ENCODE measurements at regions not wholly inside any gene's neighbourhood (a gene's known extent, or its start where the extent isn't known, plus 50 kb on each side); places are given as distances from the start of the nearest gene placed in this dataset.
"Not testable (repeated sequence)": the region's sequence is repeated elsewhere in the genome, so short reads cannot be mapped to it uniquely, and the experiment has no call there.

DNA sequence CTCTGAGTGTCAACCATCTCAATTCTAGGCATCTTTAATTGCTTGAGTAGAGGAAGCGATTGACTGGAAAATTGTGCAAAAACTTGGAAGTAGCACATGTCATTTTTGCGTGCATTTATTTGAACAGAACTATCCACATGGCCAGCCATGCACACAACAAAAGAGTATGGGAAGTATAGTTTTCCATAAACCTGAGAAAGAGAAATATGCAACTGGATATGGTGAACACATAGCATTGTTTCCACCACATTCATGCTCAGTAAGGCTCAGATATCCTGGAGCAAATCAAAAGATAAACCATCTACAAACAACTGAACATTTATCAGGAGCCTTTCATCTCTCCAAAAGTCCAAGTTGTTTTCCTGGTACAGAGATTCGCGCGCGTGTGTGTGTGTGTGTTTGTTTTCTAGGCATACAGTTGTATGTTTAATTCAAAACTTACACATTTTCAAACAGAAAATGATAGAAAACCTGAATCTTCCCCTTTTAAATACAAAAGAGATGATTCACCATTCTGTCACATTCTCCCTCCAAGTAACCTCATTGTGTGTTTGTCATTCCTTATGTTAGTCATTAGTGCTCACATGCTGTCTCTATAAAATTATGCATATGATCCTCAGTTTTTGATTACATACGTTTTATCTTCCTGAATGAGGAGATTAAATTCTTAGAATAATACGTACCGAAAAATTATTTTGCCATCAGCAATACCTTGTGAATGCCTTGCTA lies 780.4 kb upstream of the NRXN1 start:
- no peak for ATAC-seq

DNA sequence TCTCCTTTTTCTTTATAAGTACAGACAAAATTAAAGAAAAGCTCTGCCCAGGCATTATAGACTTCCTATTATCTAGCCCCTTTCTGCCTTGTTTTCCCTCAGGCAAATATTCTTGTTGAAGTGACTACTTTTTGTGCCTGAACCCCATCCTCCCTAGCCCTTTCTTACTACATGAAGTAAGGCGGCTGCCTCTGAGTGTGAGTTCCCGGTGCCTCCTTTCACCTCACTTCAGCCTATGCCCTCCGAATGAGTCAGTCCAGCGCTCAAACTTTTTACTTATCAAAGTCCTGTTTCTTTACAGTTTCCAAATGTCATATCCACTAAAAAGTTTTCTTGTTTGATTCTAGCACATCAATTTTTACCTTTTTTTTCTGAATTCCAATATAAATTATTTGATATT lies 778.3 kb upstream of the NRXN1 start:
- ATAC-seq: no peak

DNA sequence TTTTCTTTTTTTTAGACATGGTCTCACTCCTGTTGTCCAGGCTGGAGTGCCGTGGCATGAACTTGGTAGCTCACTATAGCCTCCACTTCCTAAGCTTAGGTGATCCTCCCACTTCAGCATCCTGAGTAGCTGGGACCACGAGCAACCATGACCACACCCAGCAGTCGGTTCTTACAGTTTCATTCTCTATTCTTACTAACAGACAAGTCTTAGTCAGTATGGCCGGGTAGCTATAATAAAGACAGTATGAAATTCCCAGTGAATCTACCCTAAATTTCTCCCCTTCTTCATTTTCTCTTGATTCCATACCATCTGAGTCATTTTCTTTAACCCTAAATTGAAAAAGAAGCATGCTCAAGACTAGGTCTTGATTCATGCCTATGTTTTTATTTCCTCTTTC lies 775.3 kb upstream of the NRXN1 start:
- ATAC-seq: no peak

DNA sequence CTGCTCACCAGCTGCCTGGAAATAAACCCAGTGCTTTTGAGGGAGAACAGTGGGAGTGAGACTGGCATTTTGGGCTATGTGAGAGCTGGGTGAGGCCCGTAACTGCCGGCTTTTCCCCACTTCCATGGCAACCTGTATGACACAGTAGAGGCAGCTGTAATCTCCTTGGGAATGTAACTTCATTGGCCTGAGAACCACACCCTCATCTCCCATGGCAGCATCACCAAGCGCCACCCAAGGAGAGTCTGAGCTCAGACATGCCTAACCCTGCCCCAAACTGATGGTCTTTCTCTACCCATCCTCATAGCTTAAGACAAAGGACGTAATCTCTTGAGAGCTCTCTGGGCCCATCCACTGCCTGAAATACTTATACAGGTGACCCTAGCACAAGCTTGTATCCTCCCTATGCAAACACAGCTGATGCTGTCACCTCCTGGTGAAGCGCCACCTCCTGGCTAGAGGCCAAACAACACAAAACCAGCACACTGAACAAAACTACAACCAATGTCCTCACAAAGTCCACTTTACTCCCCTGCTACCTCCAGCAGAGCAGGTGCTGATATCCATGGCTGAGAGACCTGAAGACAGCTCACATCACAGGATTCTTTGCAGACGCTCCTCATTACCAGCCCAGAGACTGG lies 763.4 kb upstream of the NRXN1 start:
- no peak for ATAC-seq

DNA sequence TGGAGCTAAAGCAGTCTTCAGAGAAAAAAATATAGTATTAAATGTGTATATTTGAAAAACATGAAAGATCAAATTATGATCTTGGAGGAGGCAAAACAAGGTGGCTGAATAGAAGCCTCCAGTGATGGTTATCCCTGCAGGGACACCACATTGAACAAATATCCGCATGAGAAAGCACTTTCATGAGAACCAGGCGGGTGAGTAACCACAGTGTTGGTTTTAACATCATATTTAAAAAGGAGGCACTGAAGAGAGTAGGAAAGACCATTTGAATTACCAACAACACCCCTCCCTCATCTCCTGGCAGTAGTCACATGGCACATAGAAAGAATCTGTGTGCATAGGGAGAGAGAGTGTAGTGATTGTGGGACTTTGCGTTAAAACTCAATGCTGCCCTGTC lies 759.6 kb upstream of the NRXN1 start:
- no peak for ATAC-seq

DNA sequence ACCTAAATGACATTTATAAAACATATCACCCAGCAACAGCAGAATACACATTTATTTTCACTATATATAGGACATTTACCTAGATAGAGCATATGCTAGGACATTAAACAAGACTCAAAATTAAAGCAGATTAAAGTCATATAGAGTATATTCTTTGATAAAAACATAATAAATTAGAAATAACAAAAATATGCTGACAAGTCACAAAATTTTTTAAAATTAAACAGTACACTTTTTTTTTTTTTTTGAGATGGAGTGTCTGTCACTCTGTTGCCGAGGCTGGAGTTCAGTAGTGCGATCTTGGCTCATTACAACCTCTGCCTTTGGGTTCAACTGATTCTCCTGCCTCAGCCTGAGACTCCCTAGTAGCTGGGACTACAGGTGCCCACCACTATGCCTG lies 758.9 kb upstream of the NRXN1 start:
- no peak for ATAC-seq

DNA sequence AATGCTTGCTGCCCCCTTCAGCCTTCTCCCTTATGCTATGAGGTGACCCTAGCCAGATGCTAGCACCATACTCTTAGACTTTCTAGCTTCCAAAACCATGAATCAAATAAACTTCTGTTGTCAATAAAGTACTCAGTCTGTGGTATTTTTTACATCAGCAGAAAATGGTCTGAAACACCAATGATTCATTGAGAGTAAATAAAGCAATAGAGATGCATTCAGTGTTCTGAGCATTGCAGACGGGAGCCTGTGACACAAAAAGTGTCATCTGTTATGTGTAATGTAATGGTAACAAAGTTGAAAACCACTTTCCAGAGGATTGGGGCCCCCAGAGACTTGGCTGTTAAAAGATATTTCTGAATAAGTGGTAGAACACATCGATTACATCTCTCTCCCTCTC lies 758.0 kb upstream of the NRXN1 start:
- no peak for ATAC-seq

DNA sequence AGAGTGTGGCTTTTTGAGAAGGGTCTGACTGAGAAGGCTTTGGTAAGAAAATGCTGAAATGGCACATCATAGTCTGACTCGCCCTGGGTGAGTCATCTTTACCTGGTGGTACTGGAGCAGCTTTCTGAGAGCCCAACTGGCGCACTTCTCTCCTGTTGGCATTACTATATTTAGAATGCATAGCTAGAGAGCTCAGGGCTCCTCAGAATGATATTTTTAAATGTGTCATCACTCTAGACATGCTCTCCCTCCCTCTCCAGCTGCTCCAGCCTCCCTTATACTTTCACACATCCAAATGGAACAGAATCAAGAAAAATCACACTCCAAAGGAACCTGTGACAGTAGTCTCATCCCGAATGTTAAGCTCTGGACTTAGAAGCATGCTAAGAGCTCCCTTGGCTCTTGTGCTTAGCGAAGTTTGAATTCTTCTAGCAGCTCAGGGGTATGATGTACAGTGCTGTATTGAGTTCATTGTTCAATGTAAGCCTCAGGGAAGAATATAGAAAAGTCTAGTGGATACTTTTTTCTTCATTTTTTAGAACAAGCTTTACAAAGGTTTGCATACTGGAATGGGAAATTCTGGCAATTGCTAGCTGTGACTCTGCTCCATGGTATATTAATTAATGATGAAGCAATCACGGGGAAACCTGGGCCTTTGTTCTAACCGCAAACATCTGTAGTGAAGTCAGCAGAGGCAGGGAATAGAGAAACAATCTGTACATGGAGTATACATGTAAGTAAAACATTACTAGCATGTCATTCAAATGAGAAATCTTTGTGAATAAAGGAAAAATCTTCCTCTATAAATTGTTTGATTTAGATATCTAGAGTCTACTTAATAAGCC lies 751.2 kb upstream of the NRXN1 start:
- ATAC-seq: no peak

DNA sequence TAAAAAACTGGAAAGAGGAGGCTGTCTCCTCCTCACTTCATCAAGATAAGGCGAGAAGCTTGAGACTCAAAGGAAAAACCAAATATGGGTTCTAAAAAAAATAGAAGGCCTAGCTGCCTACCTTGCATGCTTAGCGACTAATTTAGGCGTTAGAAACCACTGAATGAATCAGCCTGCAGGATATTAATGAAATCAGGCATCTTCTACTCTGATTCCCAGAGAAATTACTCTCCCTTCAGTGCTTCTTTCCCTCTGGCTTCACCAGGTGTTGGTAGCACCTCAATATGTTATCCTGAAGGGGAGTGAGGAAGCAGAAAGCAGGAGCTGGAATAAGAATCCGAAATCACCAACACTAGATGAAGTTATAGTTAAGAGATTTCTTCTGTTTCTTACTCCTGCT lies 749.8 kb upstream of the NRXN1 start:
- no peak for ATAC-seq

DNA sequence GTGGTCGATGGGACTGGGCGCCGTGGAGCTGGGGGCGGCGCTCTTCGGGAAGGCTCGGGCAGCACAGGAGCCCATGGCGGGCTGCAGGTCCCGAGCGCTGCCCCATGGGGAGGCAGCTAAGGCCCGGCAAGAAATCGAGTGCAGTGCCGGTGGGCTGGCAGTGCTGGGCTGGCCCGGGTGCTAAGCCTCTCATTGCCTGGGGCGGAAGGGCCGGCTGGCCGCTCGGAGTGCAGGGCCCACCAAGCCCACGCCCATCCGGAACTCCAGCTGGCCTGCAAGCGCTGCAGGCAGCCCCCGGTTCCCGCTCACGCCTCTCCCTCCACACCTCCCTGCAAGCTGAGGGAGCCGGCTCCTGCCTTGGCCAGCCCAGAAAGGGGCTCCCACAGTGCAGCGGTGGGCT lies 748.4 kb upstream of the NRXN1 start:
- no peak for ATAC-seq

DNA sequence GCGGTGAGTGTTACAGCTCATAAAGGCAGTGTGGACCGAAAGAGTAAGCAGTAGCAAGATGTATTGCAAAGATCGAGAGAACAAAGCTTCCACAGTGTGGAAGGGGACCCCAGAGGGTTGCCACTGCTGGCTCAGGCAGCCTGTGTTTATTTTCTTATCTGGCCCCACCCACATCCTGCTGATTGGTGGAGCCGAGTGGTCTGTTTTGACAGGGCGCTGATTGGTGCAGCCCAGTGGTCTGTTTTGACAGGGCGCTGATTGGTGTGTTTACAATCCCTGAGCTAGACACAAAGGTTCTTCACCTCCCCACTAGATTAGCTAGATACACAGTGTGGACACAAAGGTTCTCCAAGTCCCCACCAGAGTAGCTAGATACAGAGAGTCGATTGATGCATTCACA lies 747.8 kb upstream of the NRXN1 start:
- ATAC-seq: not testable (repeated sequence)

DNA sequence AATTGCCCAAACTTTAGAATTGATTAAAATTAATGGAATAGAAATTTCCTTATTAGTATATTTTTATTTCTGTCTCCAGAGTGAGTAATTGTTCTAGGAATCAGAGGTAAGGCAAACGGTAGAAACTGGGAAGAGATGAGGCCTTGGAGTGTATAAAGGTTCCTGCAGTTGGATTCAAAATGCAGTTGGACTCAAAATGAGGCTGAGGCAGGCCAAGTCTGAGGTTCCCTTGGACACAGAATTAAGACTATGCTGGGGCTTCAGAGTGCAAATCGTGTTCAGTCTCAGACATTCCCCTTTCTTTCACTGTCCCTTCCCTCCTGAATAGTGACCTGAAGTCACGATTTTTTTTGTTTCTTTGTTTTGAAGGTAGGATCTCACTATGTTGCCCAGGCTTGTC lies 746.9 kb upstream of the NRXN1 start:
- no peak for ATAC-seq

DNA sequence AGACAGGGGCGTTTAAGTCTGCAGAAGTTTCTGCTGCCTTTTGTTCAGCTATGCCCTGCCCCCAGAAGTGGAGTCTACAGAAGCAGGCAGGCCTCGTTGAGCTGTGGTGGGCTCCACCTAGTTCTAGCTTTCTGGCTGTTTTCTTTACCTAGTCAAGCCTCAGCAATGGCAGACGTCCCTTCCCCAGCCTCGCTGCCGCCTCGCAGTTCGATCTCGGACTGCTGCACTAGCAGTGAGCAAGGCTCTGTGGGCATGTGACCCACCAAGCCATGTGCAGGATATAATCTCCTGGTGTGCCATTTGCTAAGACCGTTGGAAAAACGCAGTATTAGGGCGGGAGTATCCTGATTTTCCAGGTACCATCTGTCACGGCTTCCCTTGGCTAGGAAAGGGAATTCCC lies 742.7 kb upstream of the NRXN1 start:
- ATAC-seq: not testable (repeated sequence)

DNA sequence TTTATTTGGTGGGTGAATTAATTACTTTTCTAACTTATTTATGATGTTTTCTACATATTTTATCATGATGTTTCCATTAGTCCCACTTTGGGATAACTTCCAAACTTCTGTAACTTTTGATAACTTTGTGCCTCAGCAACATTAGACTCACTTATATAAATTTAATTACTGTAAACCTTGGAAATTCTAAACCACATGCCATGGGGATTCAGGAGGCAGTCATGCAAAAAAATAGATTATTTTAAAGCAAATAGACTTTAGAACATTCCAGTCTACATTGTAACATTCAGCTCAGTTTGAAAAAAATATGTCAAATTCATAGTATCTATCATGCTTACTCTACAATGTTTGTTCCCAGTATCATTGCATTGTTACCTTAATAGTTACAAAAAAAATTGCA lies 728.5 kb upstream of the NRXN1 start:
- no peak for ATAC-seq

DNA sequence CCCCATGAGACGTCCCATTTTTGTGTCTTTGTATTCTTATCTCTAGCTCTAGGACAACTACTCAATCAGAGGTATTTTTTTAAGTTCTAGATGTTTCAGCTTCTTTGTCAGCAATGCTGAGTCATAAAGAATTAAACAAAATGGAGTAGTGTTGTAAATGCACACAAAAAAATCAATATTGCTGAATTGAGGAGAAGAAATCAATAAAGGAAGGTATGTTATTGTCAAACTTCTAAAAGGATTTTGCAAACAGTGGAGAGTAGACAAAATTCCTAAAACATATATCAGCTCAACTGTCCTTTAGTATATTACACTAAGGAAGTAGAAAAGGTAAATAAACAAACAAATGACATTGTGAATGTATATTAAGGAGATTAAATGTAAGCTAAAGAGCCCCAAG lies 726.1 kb upstream of the NRXN1 start:
- ATAC-seq: no peak

DNA sequence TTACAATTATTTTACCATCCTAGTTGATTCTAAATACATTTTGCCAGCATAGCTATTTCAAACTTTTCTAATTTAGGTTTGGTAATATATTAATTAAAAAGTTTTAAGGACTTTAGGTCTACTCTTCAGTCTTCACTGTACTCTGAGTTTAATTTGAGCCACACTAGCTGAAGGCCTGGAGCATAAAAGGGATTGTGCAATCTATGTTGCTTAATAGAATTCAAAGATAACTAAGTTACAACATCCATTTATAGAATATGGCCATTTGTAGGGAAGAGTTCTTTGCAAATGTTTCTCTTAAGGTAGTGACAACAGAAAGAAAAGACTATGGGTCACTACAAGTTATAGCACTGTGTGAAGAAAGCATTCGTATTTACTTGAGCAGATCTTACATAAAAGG lies 702.2 kb upstream of the NRXN1 start:
- no peak for ATAC-seq

DNA sequence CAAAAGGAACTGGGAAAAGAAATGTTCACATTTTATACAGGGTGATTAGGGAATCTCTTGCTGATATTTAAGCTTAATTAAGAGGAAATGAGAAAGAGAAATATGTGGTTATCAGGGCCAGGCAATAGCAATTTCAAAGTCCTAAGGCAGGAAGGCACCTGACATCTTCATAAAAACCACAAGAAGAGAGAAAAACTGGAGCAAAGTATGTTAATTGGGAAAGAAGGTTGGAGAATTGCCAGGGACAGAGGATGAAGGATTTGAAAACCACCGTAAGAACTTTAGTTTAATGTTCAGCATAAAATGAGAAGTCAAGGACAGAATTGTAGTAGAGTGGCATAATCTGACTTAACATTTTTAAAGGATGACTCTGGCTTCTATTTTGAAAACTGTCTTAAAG lies 691.8 kb upstream of the NRXN1 start:
- ATAC-seq: no peak

DNA sequence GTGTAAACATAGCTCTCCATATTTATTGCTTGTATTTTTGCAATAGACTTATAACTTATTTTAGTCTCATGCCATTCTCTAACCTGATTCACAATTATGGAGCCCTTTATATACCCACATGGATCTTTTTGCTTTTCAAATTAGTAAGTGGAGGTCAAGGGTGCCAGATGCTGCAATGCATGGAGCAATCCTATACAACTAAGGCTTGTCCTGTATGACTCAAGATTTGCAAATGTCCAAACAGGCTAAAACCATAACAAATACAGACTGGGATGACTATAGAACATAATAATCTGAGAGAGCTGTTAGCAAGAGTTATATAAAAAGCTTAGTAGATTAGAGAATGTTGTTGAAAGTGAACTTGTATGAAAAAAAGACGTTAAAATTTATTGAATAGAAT lies 690.4 kb upstream of the NRXN1 start:
- no peak for ATAC-seq

DNA sequence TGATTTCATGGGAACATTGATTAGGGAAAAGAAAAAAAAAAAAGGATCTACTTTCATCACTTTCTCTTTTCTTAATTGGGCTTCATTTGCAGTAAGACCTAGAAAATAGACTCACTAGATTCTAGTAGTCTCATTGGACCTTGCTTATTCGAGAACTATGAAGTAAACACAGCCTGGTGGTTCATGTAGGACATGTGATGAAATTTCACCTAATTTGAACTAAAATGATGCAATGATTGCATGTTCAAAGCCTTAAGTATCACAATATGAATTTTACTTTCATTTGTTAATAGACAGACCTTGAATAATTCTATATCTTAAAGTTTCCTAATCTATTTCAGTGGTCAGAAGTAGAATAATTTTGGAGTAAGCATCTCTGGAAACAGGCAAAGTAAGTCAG lies 688.9 kb upstream of the NRXN1 start:
- no peak for ATAC-seq

DNA sequence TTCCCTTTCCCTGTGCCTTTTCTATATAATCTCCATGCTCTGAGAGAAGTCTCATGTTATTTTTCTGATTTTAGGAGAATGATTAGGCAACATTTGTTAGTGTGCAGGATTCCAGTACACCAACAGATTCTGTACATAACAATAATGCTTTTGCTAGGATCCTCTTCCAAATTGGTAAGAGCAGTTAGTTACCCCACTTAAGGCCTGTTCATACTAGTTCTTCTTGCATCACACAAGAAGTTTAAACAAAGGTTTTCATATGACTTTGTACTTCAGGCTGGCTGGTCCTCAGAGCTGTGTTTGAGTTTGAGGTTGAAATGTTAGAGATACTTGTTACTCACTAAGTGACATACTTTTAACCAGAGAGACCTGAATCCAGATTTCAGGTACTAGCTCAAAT lies 686.9 kb upstream of the NRXN1 start:
- no peak for ATAC-seq

DNA sequence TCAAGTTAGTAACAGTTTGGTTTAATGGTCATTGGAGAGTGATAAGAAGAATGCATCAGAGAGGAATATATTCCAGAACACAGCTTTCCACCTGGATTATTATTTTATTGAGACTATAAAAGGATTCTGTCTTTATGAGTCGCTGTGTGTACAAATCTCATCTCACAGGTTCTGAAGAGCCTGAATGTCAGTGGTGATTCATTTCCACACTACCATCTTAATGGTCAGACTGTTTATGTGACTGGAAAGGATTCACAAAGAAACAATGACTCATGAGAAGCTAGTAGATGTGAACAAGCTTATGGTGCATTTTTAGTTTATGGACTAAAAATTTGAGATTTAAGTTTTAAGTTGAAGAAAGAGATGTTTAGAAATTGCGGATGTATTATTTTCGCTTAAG lies 685.4 kb upstream of the NRXN1 start:
- ATAC-seq: no peak

DNA sequence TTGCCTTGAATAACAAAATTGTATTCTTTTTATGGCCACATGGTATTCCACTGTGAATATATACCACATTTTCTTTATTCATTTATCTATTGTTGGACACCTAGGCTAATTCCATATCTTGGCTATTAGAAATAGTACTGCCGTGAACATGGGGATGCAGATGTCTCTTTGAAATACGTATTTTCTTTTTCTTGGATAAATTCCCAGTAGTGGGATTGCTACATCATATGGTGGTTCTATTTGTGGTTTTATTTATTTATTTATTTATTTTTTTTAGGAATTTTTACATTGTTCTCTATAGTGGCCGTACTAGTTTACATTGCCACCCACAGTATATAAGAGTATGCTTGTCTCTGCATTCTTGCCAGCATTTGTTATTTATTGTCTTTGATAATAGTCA lies 679.8 kb upstream of the NRXN1 start:
- no peak for ATAC-seq

DNA sequence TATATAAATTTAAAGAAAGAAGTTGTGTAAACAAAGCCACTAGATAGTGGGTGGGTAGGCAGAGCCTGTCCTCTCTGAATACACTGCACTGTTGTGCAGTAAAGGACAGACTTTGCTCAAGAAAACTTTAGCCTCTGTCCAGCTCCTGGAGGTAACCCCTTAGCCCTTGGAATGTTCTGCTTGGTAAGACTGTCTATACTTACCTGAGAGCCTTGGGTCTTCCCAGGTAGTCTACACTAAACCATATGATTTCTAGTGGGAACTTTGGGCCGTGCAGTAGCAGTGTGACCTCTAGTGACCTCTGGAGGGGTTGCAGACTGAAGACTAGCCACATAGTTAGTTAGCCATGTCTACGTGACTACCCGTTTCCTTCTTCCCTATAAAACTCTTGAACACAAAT lies 678.3 kb upstream of the NRXN1 start:
- ATAC-seq: no peak

DNA sequence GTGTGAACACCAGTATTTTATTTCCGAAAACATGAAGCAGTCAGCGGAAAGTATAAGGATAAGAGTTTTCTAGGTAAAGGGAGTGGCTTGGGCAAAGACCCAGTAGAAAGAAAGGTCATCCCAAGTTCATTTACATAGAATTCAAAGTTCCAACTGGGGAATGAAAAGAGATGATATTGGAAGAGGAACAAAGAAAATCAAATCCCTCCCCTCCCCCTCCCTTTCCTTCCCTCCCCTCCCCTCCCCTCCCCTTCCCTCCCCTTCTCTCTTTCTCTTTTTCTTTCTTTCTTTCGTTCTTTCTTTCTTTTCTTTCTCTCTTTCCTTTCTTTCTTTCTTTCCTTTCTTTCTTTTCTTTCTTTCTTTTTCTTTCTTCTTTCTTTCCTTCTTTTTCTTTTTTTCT lies 675.7 kb upstream of the NRXN1 start:
- no peak for ATAC-seq
